ENCODE measurements at regions not wholly inside any gene's neighbourhood (a gene's known extent, or its start where the extent isn't known, plus 50 kb on each side); places are given as distances from the start of the nearest gene placed in this dataset.
"Not testable (repeated sequence)": the region's sequence is repeated elsewhere in the genome, so short reads cannot be mapped to it uniquely, and the experiment has no call there.

GRCh38 chr16:60087530-60087929, 1353.4 kb upstream of the GOT2 start:
- CTCF ChIA-PET = no interaction called here
- Mint-ChIP-seq H3K4me3 (no peak overlapping the region), H3K36me3 (ENCODE audit: low read depth) (no peaks in the 10 kb centered on the region), H3K4me1 (ENCODE audit: low read depth) (no peaks in the 10 kb centered on the region), H3K27ac (no peak overlapping the region), H3K9me3 (ENCODE audit: insufficient read depth) (peaks cover 17% of the 10 kb centered on the region), H3K27me3 (ENCODE audit: low read depth) (no peaks in the 10 kb centered on the region)
- ATAC-seq (no peak), DNase-seq (no peak)
- POLR2A ChIA-PET = no interaction called here

- DNase-seq; H3K4me1 Mint-ChIP-seq (ENCODE audit: low read depth); CTCF ChIA-PET; H3K36me3 Mint-ChIP-seq (ENCODE audit: low read depth); H3K4me3 Mint-ChIP-seq; POLR2A ChIA-PET; H3K27me3 Mint-ChIP-seq (ENCODE audit: low read depth); ATAC-seq; H3K27ac Mint-ChIP-seq: not testable (repeated sequence)
- peaks cover 22% of the 10 kb centered on the region for H3K9me3 Mint-ChIP-seq (ENCODE audit: insufficient read depth)
Measured at GRCh38 chr16:60078819-60079218, 1344.7 kb upstream of the GOT2 start.

- Mint-ChIP-seq H3K36me3 (ENCODE audit: low read depth) (no peaks in the 10 kb centered on the region), H3K9me3 (ENCODE audit: insufficient read depth) (peaks cover 21% of the 10 kb centered on the region), H3K27ac (no peak overlapping the region), H3K4me1 (ENCODE audit: low read depth) (no peaks in the 10 kb centered on the region), H3K4me3 (no peak overlapping the region), H3K27me3 (ENCODE audit: low read depth) (no peaks in the 10 kb centered on the region)
- DNase-seq = no peak
- ChIA-PET POLR2A (no interaction called here), CTCF (no interaction called here)
- no peak for ATAC-seq
Measured at GRCh38 chr16:60077861-60078260, 1343.7 kb upstream of the GOT2 start.

GRCh38 chr16:60074378-60074777, 1340.3 kb upstream of the GOT2 start:
- Mint-ChIP-seq H3K4me3 (no peak overlapping the region), H3K27ac (no peak overlapping the region), H3K4me1 (ENCODE audit: low read depth) (no peaks in the 10 kb centered on the region), H3K36me3 (ENCODE audit: low read depth) (no peaks in the 10 kb centered on the region), H3K9me3 (ENCODE audit: insufficient read depth) (peaks cover 6% of the 10 kb centered on the region), H3K27me3 (ENCODE audit: low read depth) (no peaks in the 10 kb centered on the region)
- ChIA-PET POLR2A (no interaction called here), CTCF (no interaction called here)
- DNase-seq = no peak
- ATAC-seq = no peak

GRCh38 chr16:60073376-60073775, 1339.3 kb upstream of the GOT2 start:
- POLR2A ChIA-PET = no interaction called here

GRCh38 chr16:60064026-60064425, 1329.9 kb upstream of the GOT2 start:
- no peak overlapping the region for H3K4me3 Mint-ChIP-seq
- CTCF ChIA-PET = no interaction called here

More at GRCh38 chr16:60073376-60073775, 1339.3 kb upstream of the GOT2 start:
- ATAC-seq (no peak), DNase-seq (no peak)
- H3K36me3 Mint-ChIP-seq (ENCODE audit: low read depth) = no peaks in the 10 kb centered on the region
- H3K4me1 Mint-ChIP-seq (ENCODE audit: low read depth) = no peaks in the 10 kb centered on the region
- H3K27ac Mint-ChIP-seq = no peak overlapping the region
- peaks cover 6% of the 10 kb centered on the region for H3K9me3 Mint-ChIP-seq (ENCODE audit: insufficient read depth)
- no peaks in the 10 kb centered on the region for H3K27me3 Mint-ChIP-seq (ENCODE audit: low read depth)
- CTCF ChIA-PET = no interaction called here
- no peak overlapping the region for H3K4me3 Mint-ChIP-seq

GRCh38 chr16:60061396-60061795, 1327.3 kb upstream of the GOT2 start:
- Mint-ChIP-seq H3K4me3 (no peak overlapping the region), H3K36me3 (ENCODE audit: low read depth) (no peaks in the 10 kb centered on the region), H3K27ac (no peak overlapping the region), H3K4me1 (ENCODE audit: low read depth) (no peaks in the 10 kb centered on the region), H3K27me3 (ENCODE audit: low read depth) (no peaks in the 10 kb centered on the region), H3K9me3 (ENCODE audit: insufficient read depth) (peaks cover 16% of the 10 kb centered on the region)
- ATAC-seq (no peak), DNase-seq (no peak)
- ChIA-PET POLR2A (no interaction called here), CTCF (no interaction called here)

More at GRCh38 chr16:60064026-60064425, 1329.9 kb upstream of the GOT2 start:
- H3K27me3 Mint-ChIP-seq (ENCODE audit: low read depth) = no peaks in the 10 kb centered on the region
- POLR2A ChIA-PET = no interaction called here
- no peak overlapping the region for H3K27ac Mint-ChIP-seq
- H3K36me3 Mint-ChIP-seq (ENCODE audit: low read depth) = no peaks in the 10 kb centered on the region
- DNase-seq (no peak), ATAC-seq (no peak)
- no peaks in the 10 kb centered on the region for H3K4me1 Mint-ChIP-seq (ENCODE audit: low read depth)
- H3K9me3 Mint-ChIP-seq (ENCODE audit: insufficient read depth) = peaks cover 9% of the 10 kb centered on the region

- CTCF ChIA-PET = no interaction called here
- no peaks in the 10 kb centered on the region for H3K4me1 Mint-ChIP-seq (ENCODE audit: low read depth)
- POLR2A ChIA-PET = no interaction called here
Measured at GRCh38 chr16:60060731-60061130, 1326.6 kb upstream of the GOT2 start.

GRCh38 chr16:60059141-60059540, 1325.0 kb upstream of the GOT2 start:
- ATAC-seq = no peak
- no peak overlapping the region for H3K27ac Mint-ChIP-seq
- no peaks in the 10 kb centered on the region for H3K27me3 Mint-ChIP-seq (ENCODE audit: low read depth)
- H3K9me3 Mint-ChIP-seq (ENCODE audit: insufficient read depth) = peaks cover 18% of the 10 kb centered on the region
- POLR2A ChIA-PET = no interaction called here
- no peak overlapping the region for H3K4me3 Mint-ChIP-seq
- no peaks in the 10 kb centered on the region for H3K4me1 Mint-ChIP-seq (ENCODE audit: low read depth)
- no peaks in the 10 kb centered on the region for H3K36me3 Mint-ChIP-seq (ENCODE audit: low read depth)
- DNase-seq = no peak
- CTCF ChIA-PET = no interaction called here

More at GRCh38 chr16:60060731-60061130, 1326.6 kb upstream of the GOT2 start:
- Mint-ChIP-seq H3K9me3 (ENCODE audit: insufficient read depth) (peaks cover 22% of the 10 kb centered on the region), H3K27ac (no peak overlapping the region), H3K27me3 (ENCODE audit: low read depth) (no peaks in the 10 kb centered on the region), H3K4me3 (no peak overlapping the region), H3K36me3 (ENCODE audit: low read depth) (no peaks in the 10 kb centered on the region)
- ATAC-seq (no peak), DNase-seq (no peak)

- POLR2A ChIA-PET = no interaction called here
- H3K4me3 Mint-ChIP-seq = no peak overlapping the region
- CTCF ChIA-PET = no interaction called here
Measured at GRCh38 chr16:60041671-60042070, 1307.6 kb upstream of the GOT2 start.

GRCh38 chr16:60031740-60032139, 1297.6 kb upstream of the GOT2 start:
- DNase-seq (no peak), ATAC-seq (no peak)
- no peak overlapping the region for H3K4me3 Mint-ChIP-seq
- no peak overlapping the region for H3K27ac Mint-ChIP-seq
- H3K27me3 Mint-ChIP-seq (ENCODE audit: low read depth) = no peaks in the 10 kb centered on the region
- ChIA-PET POLR2A (no interaction called here), CTCF (no interaction called here)
- H3K4me1 Mint-ChIP-seq (ENCODE audit: low read depth) = no peaks in the 10 kb centered on the region
- H3K9me3 Mint-ChIP-seq (ENCODE audit: insufficient read depth) = peaks cover 18% of the 10 kb centered on the region
- no peaks in the 10 kb centered on the region for H3K36me3 Mint-ChIP-seq (ENCODE audit: low read depth)

More at GRCh38 chr16:60041671-60042070, 1307.6 kb upstream of the GOT2 start:
- no peak for ATAC-seq
- no peaks in the 10 kb centered on the region for H3K27me3 Mint-ChIP-seq (ENCODE audit: low read depth)
- H3K9me3 Mint-ChIP-seq (ENCODE audit: insufficient read depth) = peaks cover 29% of the 10 kb centered on the region
- no peak overlapping the region for H3K27ac Mint-ChIP-seq
- no peaks in the 10 kb centered on the region for H3K36me3 Mint-ChIP-seq (ENCODE audit: low read depth)
- H3K4me1 Mint-ChIP-seq (ENCODE audit: low read depth) = no peaks in the 10 kb centered on the region
- no peak for DNase-seq

- POLR2A ChIA-PET = no interaction called here
- CTCF ChIA-PET = no interaction called here
- H3K36me3 Mint-ChIP-seq (ENCODE audit: low read depth) = no peaks in the 10 kb centered on the region
- H3K27ac Mint-ChIP-seq = no peak overlapping the region
- no peaks in the 10 kb centered on the region for H3K27me3 Mint-ChIP-seq (ENCODE audit: low read depth)
- no peak for DNase-seq
- ATAC-seq = no peak
- peaks cover 7% of the 10 kb centered on the region for H3K9me3 Mint-ChIP-seq (ENCODE audit: insufficient read depth)
- H3K4me1 Mint-ChIP-seq (ENCODE audit: low read depth) = no peaks in the 10 kb centered on the region
- no peak overlapping the region for H3K4me3 Mint-ChIP-seq
Measured at GRCh38 chr16:60027351-60027750, 1293.2 kb upstream of the GOT2 start.

GRCh38 chr16:60013076-60013475, 1279.0 kb upstream of the GOT2 start:
- no peaks in the 10 kb centered on the region for H3K4me1 Mint-ChIP-seq (ENCODE audit: low read depth)

More at GRCh38 chr16:60013076-60013475, 1279.0 kb upstream of the GOT2 start:
- no peak overlapping the region for H3K4me3 Mint-ChIP-seq
- H3K36me3 Mint-ChIP-seq (ENCODE audit: low read depth) = no peaks in the 10 kb centered on the region
- no peak overlapping the region for H3K27ac Mint-ChIP-seq
- H3K9me3 Mint-ChIP-seq (ENCODE audit: insufficient read depth) = peaks cover 36% of the 10 kb centered on the region
- CTCF ChIA-PET = no interaction called here
- ATAC-seq (no peak), DNase-seq (no peak)
- H3K27me3 Mint-ChIP-seq (ENCODE audit: low read depth) = no peaks in the 10 kb centered on the region
- POLR2A ChIA-PET = no interaction called here
